H1 (cell line): ENCODE measurements at regions not wholly inside any gene's neighbourhood (a gene's known extent, or its start where the extent isn't known, plus 50 kb on each side); places are given as distances from the start of the nearest gene placed in this dataset.

Experiments
- BACH1 ChIP-seq: IDR thresholded peaks from 2 replicates; pipeline ENCODE4 v1.6.1; 2012; ENCODE audit warnings: low read length, improper control_type of control experiment
- BCL11A ChIP-seq, 2 experiments: IDR thresholded peaks; one replicate each; pipeline ENCODE4 v1.6.1; 2011; ENCODE audit warnings: low read depth in 2 of 2, low read length in 2 of 2, mild to moderate bottlenecking in 2 of 2
- CHD7 ChIP-seq: fragments of 300-600 bp; sonication (generic); IDR thresholded peaks from 2 replicates; pipeline ENCODE4 v1.7.1; 2012; ENCODE audit warnings: low read length, moderate library complexity, mild to moderate bottlenecking, inconsistent platforms; ENCODE audit not compliant: insufficient replicate concordance
- CREB1 ChIP-seq: IDR thresholded peaks from 2 replicates; pipeline ENCODE4 v1.6.1; 2012; ENCODE audit warnings: inconsistent platforms
- POLR2A ChIP-seq, 2 experiments: IDR thresholded peaks; 1 replicate in 1 of 2; 2 replicates in 1 of 2; pipeline ENCODE4 v1.6.1; 2011; ENCODE audit warnings: low read depth in 2 of 2, low read length in 2 of 2, mild to moderate bottlenecking in 2 of 2; ENCODE audit errors: control extremely low read depth in 1 of 2
- RBBP5 ChIP-seq: IDR thresholded peaks from 2 replicates; pipeline ENCODE4 v1.7.1; 2012; ENCODE audit warnings: low read depth, mild to moderate bottlenecking, inconsistent platforms, low read length, moderate library complexity, borderline replicate concordance
- RXRA ChIP-seq: IDR thresholded peaks from 2 replicates; pipeline ENCODE4 v1.6.1; 2011; ENCODE audit warnings: low read depth, mild to moderate bottlenecking, low read length, moderate library complexity; ENCODE audit not compliant: insufficient read depth
- SAP30 ChIP-seq: fragments of 300-600 bp; sonication (generic); IDR thresholded peaks from 2 replicates; pipeline ENCODE4 v1.7.1; 2012; ENCODE audit warnings: low read length, moderate library complexity, mild to moderate bottlenecking, inconsistent platforms; ENCODE audit not compliant: insufficient read depth, insufficient replicate concordance
- SIN3A ChIP-seq, 2 experiments: IDR thresholded peaks in 1 of 2; conservative IDR thresholded peaks in 1 of 2; 2 replicates each; pipeline ENCODE4 v1.6.1; 2011 to 2012; ENCODE audit warnings: low read length in 2 of 2, improper control_type of control experiment in 1 of 2, low read depth in 1 of 2, mild to moderate bottlenecking in 1 of 2
- SIRT6 ChIP-seq: IDR thresholded peaks from one replicate; pipeline ENCODE4 v1.7.1; 2012; ENCODE audit warnings: low read length, inconsistent platforms

GRCh38 chr5:166436872-166437271, 1854.6 kb upstream of the WWC1 start (continued):
- TF ChIP-seq CHD7: no peak
- no peak for TF ChIP-seq RXRA
- TF ChIP-seq SAP30: no peak
- TF ChIP-seq POLR2A (IDR thresholded peaks at IDR 0.05; ENCODE audit: control extremely low read depth in 1 of 2, low read depth in 2 of 2, low read length in 2 of 2): no peak
- TF ChIP-seq RBBP5: no peak
- no peak for TF ChIP-seq CREB1
- no peak for TF ChIP-seq SIN3A (conservative IDR thresholded peaks at IDR 0.05 in 1 of 2, IDR thresholded peaks at IDR 0.05 in 1 of 2; ENCODE audit: low read depth in 1 of 2, low read length in 2 of 2)
- no peak for TF ChIP-seq SIRT6
- no peak for TF ChIP-seq BACH1
- no peak for TF ChIP-seq BCL11A (IDR thresholded peaks at IDR 0.05; ENCODE audit: low read depth in 2 of 2, low read length in 2 of 2)
